ENCODE measurements at regions not wholly inside any gene's neighbourhood (a gene's known extent, or its start where the extent isn't known, plus 50 kb on each side); places are given as distances from the start of the nearest gene placed in this dataset.

DNA sequence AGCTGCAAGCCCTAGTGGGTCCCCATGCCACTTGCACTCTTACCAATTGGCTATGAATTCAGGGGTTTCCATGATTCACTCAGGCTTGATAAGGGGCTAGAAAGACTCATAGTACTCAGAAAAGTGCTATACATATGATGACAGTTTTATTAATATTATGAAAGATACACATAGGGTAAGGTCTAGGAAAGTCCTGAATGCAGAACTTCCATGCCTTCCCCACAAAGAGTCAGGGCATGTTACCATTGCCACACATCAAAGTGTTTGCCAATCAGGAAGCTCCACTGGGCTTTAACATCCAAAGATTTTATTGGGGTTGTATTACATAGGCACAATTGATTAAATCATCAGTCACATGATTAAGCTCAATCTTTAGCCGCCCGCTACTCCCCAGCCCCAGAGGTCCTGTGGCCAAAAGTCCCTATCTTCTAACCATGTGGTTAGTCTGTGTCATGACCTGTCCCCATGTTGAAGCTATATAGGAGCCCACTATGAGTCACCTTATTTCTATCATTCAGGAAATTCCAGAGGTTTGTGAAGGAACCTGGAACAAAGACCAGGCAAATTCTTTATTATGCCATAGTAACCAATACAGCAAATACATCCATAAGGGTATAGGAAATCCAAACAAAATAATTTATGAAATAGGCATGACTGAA, 635.6 kb downstream of the STPG2 start:
- no peak for DNase-seq (ENCODE audit: low read depth)

Measured in GM04503 (cell line).